NB4 (cell line): ENCODE measurements at regions not wholly inside any gene's neighbourhood (a gene's known extent, or its start where the extent isn't known, plus 50 kb on each side); places are given as distances from the start of the nearest gene placed in this dataset.

Source experiments
- MYC ChIP-seq: IDR thresholded peaks from 2 replicates; pipeline ENCODE4 v1.6.1; 2011; ENCODE audit warnings: low read depth, low read length
- POLR2A ChIP-seq: IDR thresholded peaks from 2 replicates; pipeline ENCODE4 v1.6.1; 2011; ENCODE audit warnings: mild to moderate bottlenecking; ENCODE audit not compliant: insufficient read length; ENCODE audit errors: extremely low read depth
- TF ChIP-seq, protein P1 (sequence below): IDR thresholded peaks from one replicate; pipeline ENCODE4 v1.5.1; 2012; ENCODE audit warnings: low read depth, low read length
- TF ChIP-seq, protein P2 (sequence below): IDR thresholded peaks from 2 replicates; pipeline ENCODE4 v1.6.1; 2011; ENCODE audit warnings: low read depth, low read length

DNA sequence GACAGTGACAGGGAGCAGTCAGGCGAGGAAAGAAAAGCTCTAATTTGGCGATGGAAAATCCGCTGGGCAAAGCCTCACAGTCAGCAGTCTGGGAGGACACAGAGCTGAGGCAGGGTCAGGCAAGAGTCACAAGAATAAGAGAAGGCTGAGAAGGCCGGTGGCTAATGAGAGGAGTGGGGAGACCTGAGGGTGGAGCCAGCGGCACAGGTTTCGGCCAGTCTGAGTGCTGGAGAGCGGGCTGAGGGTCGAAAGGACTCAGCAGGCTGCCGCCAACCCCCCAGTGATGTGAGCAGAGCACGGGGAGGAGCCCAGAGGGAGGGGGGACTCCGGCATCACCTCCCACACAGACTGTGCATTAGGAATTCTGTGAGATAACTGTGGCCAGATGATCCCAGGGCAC lies 500.6 kb upstream of the MYT1L start:
- TF ChIP-seq, protein P1, sequence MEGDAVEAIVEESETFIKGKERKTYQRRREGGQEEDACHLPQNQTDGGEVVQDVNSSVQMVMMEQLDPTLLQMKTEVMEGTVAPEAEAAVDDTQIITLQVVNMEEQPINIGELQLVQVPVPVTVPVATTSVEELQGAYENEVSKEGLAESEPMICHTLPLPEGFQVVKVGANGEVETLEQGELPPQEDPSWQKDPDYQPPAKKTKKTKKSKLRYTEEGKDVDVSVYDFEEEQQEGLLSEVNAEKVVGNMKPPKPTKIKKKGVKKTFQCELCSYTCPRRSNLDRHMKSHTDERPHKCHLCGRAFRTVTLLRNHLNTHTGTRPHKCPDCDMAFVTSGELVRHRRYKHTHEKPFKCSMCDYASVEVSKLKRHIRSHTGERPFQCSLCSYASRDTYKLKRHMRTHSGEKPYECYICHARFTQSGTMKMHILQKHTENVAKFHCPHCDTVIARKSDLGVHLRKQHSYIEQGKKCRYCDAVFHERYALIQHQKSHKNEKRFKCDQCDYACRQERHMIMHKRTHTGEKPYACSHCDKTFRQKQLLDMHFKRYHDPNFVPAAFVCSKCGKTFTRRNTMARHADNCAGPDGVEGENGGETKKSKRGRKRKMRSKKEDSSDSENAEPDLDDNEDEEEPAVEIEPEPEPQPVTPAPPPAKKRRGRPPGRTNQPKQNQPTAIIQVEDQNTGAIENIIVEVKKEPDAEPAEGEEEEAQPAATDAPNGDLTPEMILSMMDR: no peak
- TF ChIP-seq POLR2A: no peak
- TF ChIP-seq MYC: no peak
- TF ChIP-seq, protein P2, sequence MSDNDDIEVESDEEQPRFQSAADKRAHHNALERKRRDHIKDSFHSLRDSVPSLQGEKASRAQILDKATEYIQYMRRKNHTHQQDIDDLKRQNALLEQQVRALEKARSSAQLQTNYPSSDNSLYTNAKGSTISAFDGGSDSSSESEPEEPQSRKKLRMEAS: no peak
